ENCODE measurements at regions not wholly inside any gene's neighbourhood (a gene's known extent, or its start where the extent isn't known, plus 50 kb on each side); places are given as distances from the start of the nearest gene placed in this dataset.

- Mint-ChIP-seq H3K27me3 (peaks cover 11 to 30% (median 27%) of the 10 kb centered on the region in 3 donors), H3K4me3 (no peak overlapping the region), H3K9me3 (peaks cover 0 to 11% (median 0%) of the 10 kb centered on the region in 7 donors), H3K4me1 (no peaks in the 10 kb centered on the region), H3K27ac (no peak overlapping the region), H3K36me3 (no peaks in the 10 kb centered on the region)
- ATAC-seq (ENCODE audit: low read depth in 2 of 2) (no peak), DNase-seq (no peak)
These were observed 81.6 kb downstream of the PTGR3 start for GRCh38 chr18:75127143-75128021.

DNA sequence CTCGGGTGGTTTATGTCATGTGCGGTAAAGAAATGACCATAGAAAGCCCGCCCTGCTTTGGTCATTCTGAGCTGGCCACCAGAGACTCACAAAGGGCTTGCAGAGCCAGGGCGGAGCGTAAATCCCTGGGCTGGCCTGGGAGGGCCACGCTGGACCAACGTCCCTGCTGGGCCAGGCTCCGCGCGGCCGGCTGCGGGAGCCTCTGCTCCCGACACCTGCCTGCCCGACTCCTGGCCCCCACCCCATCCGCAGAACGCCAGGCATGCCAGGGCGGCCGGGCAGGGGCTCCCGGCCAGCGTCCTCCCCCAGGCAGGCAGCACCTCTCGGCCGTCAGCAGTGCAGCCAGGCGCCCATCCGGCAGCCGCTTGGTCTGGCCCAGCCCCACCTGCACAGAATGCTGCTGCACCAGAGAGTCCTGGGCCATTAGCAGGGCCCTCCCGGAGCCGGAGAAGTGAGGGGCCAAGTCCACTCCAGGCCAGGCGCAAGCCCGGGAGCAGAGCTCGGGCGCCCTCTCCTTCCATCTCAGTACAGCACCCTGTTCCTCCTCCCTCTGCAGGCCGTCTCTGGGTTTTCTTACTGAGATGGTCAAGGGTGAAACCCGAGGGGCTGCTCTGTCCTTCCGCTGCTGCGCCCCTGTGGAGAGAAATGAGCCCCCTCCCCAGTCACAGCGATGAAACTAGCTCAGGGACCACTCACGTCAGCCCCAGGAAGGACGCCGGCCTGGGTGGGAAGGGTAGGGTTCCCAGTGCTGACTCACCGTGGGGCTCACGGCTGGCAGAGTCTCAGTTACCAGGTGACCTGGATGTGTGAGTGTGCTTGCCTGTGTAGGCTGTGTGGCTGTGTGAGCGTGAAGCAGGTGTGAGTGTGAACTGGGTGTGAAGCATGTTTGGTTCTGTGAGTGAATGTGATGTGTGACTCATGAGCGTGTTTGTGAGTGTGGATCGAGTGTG lies 83.3 kb downstream of the PTGR3 start:
- Mint-ChIP-seq H3K36me3 (no peaks in the 10 kb centered on the region), H3K4me3 (no peak overlapping the region), H3K9me3 (peaks cover 0 to 11% (median 0%) of the 10 kb centered on the region in 7 donors), H3K4me1 (no peaks in the 10 kb centered on the region), H3K27ac (no peak overlapping the region), H3K27me3 (peaks cover 5 to 36% (median 30%) of the 10 kb centered on the region in 3 donors)
- DNase-seq (no peak), ATAC-seq (ENCODE audit: low read depth in 2 of 2) (no peak)

- Mint-ChIP-seq H3K27ac (no peak overlapping the region), H3K4me1 (no peaks in the 10 kb centered on the region), H3K36me3 (no peaks in the 10 kb centered on the region), H3K9me3 (peaks cover 0 to 7% (median 0%) of the 10 kb centered on the region in 7 donors), H3K27me3 (peaks cover 5 to 36% (median 30%) of the 10 kb centered on the region in 3 donors), H3K4me3 (no peak overlapping the region)
- DNase-seq (no peak), ATAC-seq (ENCODE audit: low read depth in 2 of 2) (no peak)
These were observed 84.0 kb downstream of the PTGR3 start for GRCh38 chr18:75124991-75125381.

DNA sequence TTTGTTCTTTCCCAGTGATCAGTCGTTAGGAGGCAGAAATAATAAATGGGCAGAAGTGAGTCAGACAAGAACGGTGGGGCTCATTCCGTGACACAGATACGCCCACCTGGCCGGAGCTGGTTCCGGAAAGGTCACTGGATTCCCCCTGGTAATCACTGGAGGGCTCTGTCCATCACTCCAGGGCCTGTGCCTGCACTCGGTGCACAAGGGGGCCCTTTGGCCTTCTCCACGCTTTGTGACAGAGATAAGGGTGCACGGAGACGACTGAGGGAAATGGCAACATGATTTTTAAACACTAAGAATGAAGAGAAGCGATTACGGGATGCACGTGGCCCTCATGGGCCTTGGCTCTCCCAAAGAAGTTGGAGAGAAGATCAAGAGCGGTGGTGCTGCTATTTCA lies 84.4 kb downstream of the PTGR3 start:
- Mint-ChIP-seq H3K4me1 (no peaks in the 10 kb centered on the region), H3K9me3 (peaks cover 0 to 5% (median 1%) of the 10 kb centered on the region in 7 donors), H3K36me3 (no peaks in the 10 kb centered on the region), H3K27ac (no peak overlapping the region), H3K4me3 (no peak overlapping the region), H3K27me3 (peaks cover 5 to 36% (median 30%) of the 10 kb centered on the region in 3 donors)
- no peak for DNase-seq
- no peak for ATAC-seq (ENCODE audit: low read depth in 2 of 2)

DNA sequence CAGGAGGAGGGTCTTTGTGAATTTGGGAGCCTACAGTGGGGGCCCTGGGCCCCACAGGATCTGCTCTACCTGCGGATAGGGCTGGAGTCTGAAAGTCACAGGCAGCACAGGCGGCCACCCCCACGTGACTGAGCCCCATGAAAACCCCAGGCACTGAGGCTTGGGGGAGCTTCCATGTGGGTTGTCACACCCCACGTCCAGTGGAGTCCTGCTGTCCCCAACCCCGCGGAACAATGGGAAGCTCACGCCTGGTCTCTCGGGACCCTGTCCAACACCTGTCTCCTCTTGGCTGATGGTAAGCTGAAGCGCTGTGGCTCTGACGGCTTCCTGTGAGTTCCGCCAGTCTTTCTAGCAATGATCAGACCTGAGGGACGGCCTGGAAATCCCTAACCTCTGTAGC lies 85.8 kb downstream of the PTGR3 start:
- no peak for DNase-seq
- H3K36me3 Mint-ChIP-seq = no peaks in the 10 kb centered on the region
- ATAC-seq (ENCODE audit: low read depth in 2 of 2) = no peak
- no peaks in the 10 kb centered on the region for H3K4me1 Mint-ChIP-seq
- no peak overlapping the region for H3K27ac Mint-ChIP-seq
- H3K4me3 Mint-ChIP-seq = no peak overlapping the region
- H3K27me3 Mint-ChIP-seq = peaks cover 5 to 36% (median 30%) of the 10 kb centered on the region in 3 donors
- H3K9me3 Mint-ChIP-seq = peaks cover 0 to 6% (median 3%) of the 10 kb centered on the region in 7 donors

- Mint-ChIP-seq H3K4me1 (no peaks in the 10 kb centered on the region), H3K36me3 (no peaks in the 10 kb centered on the region), H3K4me3 (no peak overlapping the region)
These were observed 86.5 kb downstream of the PTGR3 start for GRCh38 chr18:75122334-75122958.

GRCh38 chr18:75121266-75121665 lies 87.7 kb downstream of the PTGR3 start:
- no peaks in the 10 kb centered on the region for H3K4me1 Mint-ChIP-seq
- ATAC-seq (ENCODE audit: low read depth in 2 of 2) (no peak), DNase-seq (no peak)
- peaks cover 0 to 6% (median 3%) of the 10 kb centered on the region in 7 donors for H3K9me3 Mint-ChIP-seq
- no peak overlapping the region for H3K4me3 Mint-ChIP-seq
- no peaks in the 10 kb centered on the region for H3K36me3 Mint-ChIP-seq
- H3K27ac Mint-ChIP-seq = no peak overlapping the region
- peaks cover 5 to 27% (median 21%) of the 10 kb centered on the region in 3 donors for H3K27me3 Mint-ChIP-seq

More at GRCh38 chr18:75122334-75122958, 86.5 kb downstream of the PTGR3 start:
- Mint-ChIP-seq H3K27me3 (peaks cover 6 to 36% (median 30%) of the 10 kb centered on the region in 3 donors), H3K9me3 (peaks cover 0 to 6% (median 3%) of the 10 kb centered on the region in 7 donors), H3K27ac (no peak overlapping the region)
- ATAC-seq (ENCODE audit: low read depth in 2 of 2) (no peak), DNase-seq (no peak)

DNA sequence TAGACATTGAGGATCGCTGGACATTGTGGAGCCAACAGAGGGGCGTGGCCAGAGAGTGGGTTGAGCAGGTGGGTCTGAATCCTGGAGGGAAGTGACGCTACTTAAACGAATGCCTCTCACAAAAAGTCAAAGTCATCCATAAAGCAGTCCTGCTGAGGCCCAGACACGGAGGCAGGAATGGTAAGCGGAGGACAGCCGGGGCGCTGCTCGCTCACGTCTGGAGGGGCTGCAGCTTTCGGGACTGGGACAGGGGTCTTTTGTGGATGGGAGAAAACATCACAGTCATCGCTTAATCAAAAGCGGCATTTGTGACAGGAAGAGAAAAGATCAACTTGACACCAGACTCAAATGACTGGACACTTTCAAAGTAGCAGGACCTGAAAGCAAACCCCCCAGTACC lies 88.4 kb downstream of the PTGR3 start:
- H3K9me3 Mint-ChIP-seq = peaks cover 0 to 6% (median 0%) of the 10 kb centered on the region in 7 donors
- DNase-seq (no peak), ATAC-seq (ENCODE audit: low read depth in 2 of 2) (no peak)
- H3K4me1 Mint-ChIP-seq = no peaks in the 10 kb centered on the region
- no peak overlapping the region for H3K27ac Mint-ChIP-seq
- H3K27me3 Mint-ChIP-seq = peaks cover 6 to 28% (median 16%) of the 10 kb centered on the region in 3 donors
- H3K4me3 Mint-ChIP-seq = no peak overlapping the region
- no peaks in the 10 kb centered on the region for H3K36me3 Mint-ChIP-seq

GRCh38 chr18:75116809-75117208 lies 92.1 kb downstream of the PTGR3 start:
- no peak for ATAC-seq (ENCODE audit: low read depth in 2 of 2)
- Mint-ChIP-seq H3K27me3 (peaks cover 0 to 17% (median 11%) of the 10 kb centered on the region in 3 donors), H3K27ac (no peak overlapping the region), H3K4me1 (no peaks in the 10 kb centered on the region), H3K4me3 (no peak overlapping the region), H3K36me3 (no peaks in the 10 kb centered on the region), H3K9me3 (peaks cover 0 to 6% (median 0%) of the 10 kb centered on the region in 7 donors)
- DNase-seq = no peak

DNA sequence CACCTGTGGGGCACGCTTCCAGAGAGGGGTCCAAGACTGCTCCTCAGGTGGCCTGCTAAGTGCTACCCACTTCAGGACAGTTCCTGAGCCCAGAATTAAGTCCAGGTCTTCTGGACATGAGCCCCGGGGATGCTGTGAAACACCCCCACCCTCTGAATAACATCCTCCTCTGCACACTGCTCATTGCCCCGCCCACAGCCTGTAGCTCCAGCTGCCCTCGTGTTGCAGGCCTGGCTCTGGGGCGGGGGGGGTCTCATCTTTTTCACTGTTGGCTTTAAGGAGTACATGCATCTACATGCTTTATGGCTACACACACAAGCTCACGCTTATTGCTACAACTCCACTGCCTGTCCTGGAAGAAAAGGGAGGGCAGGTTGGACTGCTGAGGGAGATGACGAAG lies 92.8 kb downstream of the PTGR3 start:
- peaks cover 0 to 13% (median 11%) of the 10 kb centered on the region in 3 donors for H3K27me3 Mint-ChIP-seq
- no peak for DNase-seq
- H3K4me3 Mint-ChIP-seq = no peak overlapping the region
- H3K27ac Mint-ChIP-seq = peak overlapping the region in 1 of 6 donors; percentile 36
- H3K36me3 Mint-ChIP-seq = no peaks in the 10 kb centered on the region
- no peak for ATAC-seq (ENCODE audit: low read depth in 2 of 2)
- no peaks in the 10 kb centered on the region for H3K4me1 Mint-ChIP-seq
- peaks cover 0 to 6% (median 0%) of the 10 kb centered on the region in 7 donors for H3K9me3 Mint-ChIP-seq

- Mint-ChIP-seq H3K9me3 (peaks cover 0 to 6% (median 0%) of the 10 kb centered on the region in 7 donors), H3K4me1 (no peaks in the 10 kb centered on the region), H3K36me3 (no peaks in the 10 kb centered on the region), H3K4me3 (no peak overlapping the region), H3K27ac (no peak overlapping the region), H3K27me3 (peaks cover 0 to 13% (median 11%) of the 10 kb centered on the region in 3 donors)
- ATAC-seq (ENCODE audit: low read depth in 2 of 2) (no peak), DNase-seq (no peak)
These were observed 93.4 kb downstream of the PTGR3 start for GRCh38 chr18:75115514-75115913.
